Esophagus squamous epithelium (tissue), 4 donors: ENCODE measurements at regions not wholly inside any gene's neighbourhood (a gene's known extent, or its start where the extent isn't known, plus 50 kb on each side); places are given as distances from the start of the nearest gene placed in this dataset.

Experiments used
- CTCF ChIP-seq, 6 experiments: fragments of 450-650 bp in 4 of 6; fragments of 200-600 bp in 2 of 6; sonication (generic) in 2 of 6; IDR thresholded peaks; one replicate each; pipeline ENCODE4 v1.5.1; 2016 to 2019; ENCODE audit warnings: antibody characterized with exemption in 6 of 6, mild to moderate bottlenecking in 4 of 6, moderate library complexity in 4 of 6
- POLR2A ChIP-seq, 4 donors: fragments of 450-650 bp; IDR thresholded peaks; one replicate each; pipeline ENCODE4 v1.6.1; 2017; ENCODE audit warnings: antibody characterized with exemption in 4 of 4, mild to moderate bottlenecking in 4 of 4, moderate library complexity in 3 of 4

- TF ChIP-seq CTCF (IDR thresholded peaks at IDR 0.05) (no peak), POLR2A (IDR thresholded peaks at IDR 0.05) (no peak)
Measured at GRCh38 chr13:106377341-106377740, 158.1 kb downstream of the EFNB2 start.
